Endothelial cell of umbilical vein (primary cell): ENCODE measurements at regions not wholly inside any gene's neighbourhood (a gene's known extent, or its start where the extent isn't known, plus 50 kb on each side); places are given as distances from the start of the nearest gene placed in this dataset.

Source experiments
- BruUV-seq: library from RNA; stranded (reverse); fragments of 400-500 nt; replicated peaks from 2 replicates; lab custom pipeline; 2021; lab: Mats Ljungman, UMichigan
- CTCF ChIA-PET: fragments of 300-600, 350-600 bp; sonication (Branson Sonifier 250); formaldehyde crosslinking; loops from one replicate; lab custom pipeline; 2021; ENCODE audit warnings: antibody characterized with exemption, inconsistent platforms; lab: Charles Lee
- POLR2A ChIA-PET: fragments of 300-600, 350-600 bp; sonication (Branson Sonifier 250); formaldehyde crosslinking; loops from one replicate; lab custom pipeline; 2021; ENCODE audit warnings: antibody characterized with exemption, inconsistent platforms; lab: Charles Lee
- DNase-seq: peaks from one replicate; pipeline ENCODE4 v3.0.0-alpha.2; 2011; ENCODE audit warnings: low read depth, low spot score
- FAIRE-seq: peaks from 2 replicates; lab custom pipeline; 2011; peaks lifted over from hg19 to GRCh38; lab: Jason Lieb, UNC
- H2AFZ ChIP-seq: 2 replicates; pipeline ENCODE4 v1.6.0; 2012; ENCODE audit warnings: low read depth, low read length, control low read depth, inconsistent platforms
- H3K27ac ChIP-seq: 2 replicates; pipeline ENCODE4 v1.5.1; 2011; ENCODE audit warnings: low read depth, mild to moderate bottlenecking, control low read depth, low read length, moderate library complexity; ENCODE audit not compliant: insufficient read depth
- H3K27me3 ChIP-seq, 2 experiments: 2 replicates each; pipeline versions ENCODE4 v1.6.0 to v1.6.1; 2011; ENCODE audit warnings: low read length in 2 of 2, mixed read lengths in 1 of 2; ENCODE audit not compliant: control insufficient read depth in 2 of 2, insufficient read depth in 2 of 2
- H3K36me3 ChIP-seq, 2 experiments: 2 replicates in 1 of 2; 3 replicates in 1 of 2; pipeline ENCODE4 v1.5.1; 2011; ENCODE audit warnings: low read length in 2 of 2, mild to moderate bottlenecking in 1 of 2, moderate library complexity in 1 of 2; ENCODE audit not compliant: control insufficient read depth in 2 of 2, insufficient read depth in 2 of 2; ENCODE audit errors: extremely low read depth in 1 of 2
- H3K4me1 ChIP-seq: 3 replicates; pipeline ENCODE4 v1.5.1; 2011; ENCODE audit warnings: mild to moderate bottlenecking, low read length; ENCODE audit not compliant: control insufficient read depth, insufficient read depth; ENCODE audit errors: extremely low read depth
- H3K4me2 ChIP-seq: 2 replicates; pipeline ENCODE4 v1.6.1; 2011; ENCODE audit warnings: low read length, control low read depth, mixed read lengths; ENCODE audit not compliant: insufficient read depth
- H3K4me3 ChIP-seq, 3 experiments: fragments of 200-600 bp in 1 of 3; sonication (generic), shearing (Covaris generic) in 1 of 3; replicated peaks in 1 of 3; 2 replicates each; pipeline ENCODE4 v1.5.1; 2011 to 2016; ENCODE audit warnings: control low read depth in 3 of 3, low read length in 3 of 3, mild to moderate bottlenecking in 2 of 3, inconsistent platforms in 1 of 3, low read depth in 1 of 3, moderate library complexity in 1 of 3; ENCODE audit not compliant: insufficient read depth in 1 of 3
- H3K79me2 ChIP-seq: 2 replicates; pipeline ENCODE4 v1.6.0; 2012; ENCODE audit warnings: low read length, inconsistent platforms; ENCODE audit not compliant: control insufficient read depth, insufficient read depth
- H3K9ac ChIP-seq: replicated peaks from 2 replicates; pipeline ENCODE3; 2011; ENCODE audit warnings: low read length, control low read depth; ENCODE audit not compliant: insufficient read depth; ENCODE audit errors: extremely low read depth
- H3K9me1 ChIP-seq: replicated peaks from 3 replicates; pipeline ENCODE4 v1.6.0; 2011; ENCODE audit warnings: mild to moderate bottlenecking, low read length; ENCODE audit not compliant: control insufficient read depth, insufficient read depth; ENCODE audit errors: extremely low read depth
- H3K9me3 ChIP-seq: replicated peaks from 2 replicates; pipeline ENCODE4 v1.5.1; 2012; ENCODE audit warnings: low read length, inconsistent platforms; ENCODE audit not compliant: control insufficient read depth, insufficient read depth
- H4K20me1 ChIP-seq: replicated peaks from 2 replicates; pipeline ENCODE3; 2011; ENCODE audit warnings: mild to moderate bottlenecking, low read length; ENCODE audit not compliant: control insufficient read depth, insufficient read depth; ENCODE audit errors: extremely low read depth
- EZH2 ChIP-seq: IDR thresholded peaks from 2 replicates; pipeline ENCODE4 v1.6.1; 2012; ENCODE audit warnings: borderline replicate concordance, low read depth, mild to moderate bottlenecking, moderate library complexity, low read length, inconsistent platforms; ENCODE audit not compliant: severe bottlenecking
- FOS ChIP-seq: IDR thresholded peaks from 2 replicates; pipeline ENCODE4 v1.6.1; 2011; ENCODE audit warnings: mild to moderate bottlenecking, low read length, moderate library complexity, borderline replicate concordance; ENCODE audit not compliant: insufficient read depth
- GATA2 ChIP-seq: IDR thresholded peaks from 2 replicates; pipeline ENCODE4 v1.7.0; 2011; ENCODE audit warnings: low read depth, mild to moderate bottlenecking, moderate library complexity, mixed read lengths, low read length; ENCODE audit not compliant: insufficient read length, insufficient read depth
- JUN ChIP-seq: IDR thresholded peaks from 2 replicates; pipeline ENCODE4 v1.6.1; 2011; ENCODE audit warnings: borderline replicate concordance, low read depth; ENCODE audit not compliant: insufficient read length, insufficient read depth
- MYC ChIP-seq: IDR thresholded peaks from one replicate; pipeline ENCODE4 v1.6.1; 2011; ENCODE audit warnings: mild to moderate bottlenecking, low read depth, low read length
- POLR2A ChIP-seq: IDR thresholded peaks from 2 replicates; pipeline ENCODE4 v1.6.1; 2012; ENCODE audit warnings: low read depth, mild to moderate bottlenecking, control low read depth, low read length
- POLR2AphosphoS5 ChIP-seq: IDR thresholded peaks from 2 replicates; pipeline ENCODE4 v1.6.1; 2012; ENCODE audit warnings: low read depth, mild to moderate bottlenecking, control low read depth, low read length, moderate library complexity; ENCODE audit not compliant: insufficient read depth
- dilution Hi-C: fragments of 300-500 bp; cut with MboI; formaldehyde crosslinking; loops from one replicate; pipeline ENCODE4 v1.15.0; 2019; ENCODE audit warnings: low sequenced_read_pairs; ENCODE audit not compliant: extremely low pct_ligation_motif_present
- intact Hi-C: fragments of 100-400 bp; cut with micrococcal nuclease; formaldehyde crosslinking; loops from one replicate; pipeline ENCODE4 v1.10.0; 2022
- TF ChIP-seq, protein P1 (sequence below), 2 donors: IDR thresholded peaks; 1 replicate in 1 of 2; 2 replicates in 1 of 2; pipeline ENCODE4 v1.5.1; 2011; ENCODE audit warnings: low read length in 2 of 2, mild to moderate bottlenecking in 2 of 2, moderate library complexity in 2 of 2, control low read depth in 1 of 2, inconsistent platforms in 1 of 2, low read depth in 1 of 2; ENCODE audit not compliant: insufficient read depth in 1 of 2; ENCODE audit errors: extremely low read depth in 1 of 2
- TF ChIP-seq, protein P2 (sequence below): IDR thresholded peaks from 2 replicates; pipeline ENCODE4 v1.6.1; 2011; ENCODE audit not compliant: insufficient read depth, insufficient read length

DNA sequence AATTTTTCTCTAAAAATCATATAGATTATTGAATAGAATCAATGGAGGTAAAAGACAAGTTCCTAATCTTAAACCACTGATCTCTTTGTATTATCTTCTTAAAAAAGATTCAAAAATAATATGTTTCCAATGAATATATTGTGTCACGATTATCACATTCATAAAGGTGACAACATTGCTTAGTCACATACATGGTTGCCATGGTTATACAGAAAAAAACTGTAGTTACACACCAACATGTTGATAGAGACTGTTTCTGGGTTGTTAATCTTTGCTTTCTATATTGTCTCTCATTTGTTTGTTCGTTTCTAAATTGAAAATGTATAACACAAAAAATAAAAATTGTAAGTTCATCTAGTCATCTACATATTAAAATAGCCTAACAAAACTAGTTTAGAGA is 376.0 kb upstream of the ALCAM start:
- H4K20me1 ChIP-seq = no peaks in the 10 kb centered on the region
- dilution Hi-C loops = no loop called here
- no peak overlapping the region for H3K9ac ChIP-seq
- intact Hi-C loops = no loop called here
- no peaks in the 10 kb centered on the region for H3K27me3 ChIP-seq
- no peaks in the 10 kb centered on the region for H3K36me3 ChIP-seq
- DNase-seq = no peak
- no peaks in the 10 kb centered on the region for H3K4me1 ChIP-seq
- no peak overlapping the region for H3K27ac ChIP-seq
- no TSS peak for BruUV-seq
- ChIA-PET CTCF (interaction anchor here (1.0 kb wide), 1 partner anchor 11 kb away, joined by 3 read pairs; no protein-coding TSS in a partner anchor), POLR2A (no interaction called here)
- no peaks in the 10 kb centered on the region for H3K9me1 ChIP-seq
- no peak overlapping the region for H3K4me2 ChIP-seq
- no peak for FAIRE-seq
- no peaks in the 10 kb centered on the region for H3K9me3 ChIP-seq
- no peak overlapping the region for H2AFZ ChIP-seq
- TF ChIP-seq POLR2AphosphoS5 = no peak
- no peak for TF ChIP-seq MYC
- TF ChIP-seq, protein P1, sequence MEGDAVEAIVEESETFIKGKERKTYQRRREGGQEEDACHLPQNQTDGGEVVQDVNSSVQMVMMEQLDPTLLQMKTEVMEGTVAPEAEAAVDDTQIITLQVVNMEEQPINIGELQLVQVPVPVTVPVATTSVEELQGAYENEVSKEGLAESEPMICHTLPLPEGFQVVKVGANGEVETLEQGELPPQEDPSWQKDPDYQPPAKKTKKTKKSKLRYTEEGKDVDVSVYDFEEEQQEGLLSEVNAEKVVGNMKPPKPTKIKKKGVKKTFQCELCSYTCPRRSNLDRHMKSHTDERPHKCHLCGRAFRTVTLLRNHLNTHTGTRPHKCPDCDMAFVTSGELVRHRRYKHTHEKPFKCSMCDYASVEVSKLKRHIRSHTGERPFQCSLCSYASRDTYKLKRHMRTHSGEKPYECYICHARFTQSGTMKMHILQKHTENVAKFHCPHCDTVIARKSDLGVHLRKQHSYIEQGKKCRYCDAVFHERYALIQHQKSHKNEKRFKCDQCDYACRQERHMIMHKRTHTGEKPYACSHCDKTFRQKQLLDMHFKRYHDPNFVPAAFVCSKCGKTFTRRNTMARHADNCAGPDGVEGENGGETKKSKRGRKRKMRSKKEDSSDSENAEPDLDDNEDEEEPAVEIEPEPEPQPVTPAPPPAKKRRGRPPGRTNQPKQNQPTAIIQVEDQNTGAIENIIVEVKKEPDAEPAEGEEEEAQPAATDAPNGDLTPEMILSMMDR (IDR thresholded peaks at IDR 0.05; ENCODE audit: extremely low read depth in 1 of 2, insufficient read depth in 1 of 2, low read depth in 1 of 2, low read length in 2 of 2) = no peak
- TF ChIP-seq JUN = no peak
- TF ChIP-seq EZH2 = no peak
- TF ChIP-seq FOS = no peak
- no peaks in the 10 kb centered on the region for H3K79me2 ChIP-seq
- H3K4me3 ChIP-seq = no peak overlapping the region

DNA sequence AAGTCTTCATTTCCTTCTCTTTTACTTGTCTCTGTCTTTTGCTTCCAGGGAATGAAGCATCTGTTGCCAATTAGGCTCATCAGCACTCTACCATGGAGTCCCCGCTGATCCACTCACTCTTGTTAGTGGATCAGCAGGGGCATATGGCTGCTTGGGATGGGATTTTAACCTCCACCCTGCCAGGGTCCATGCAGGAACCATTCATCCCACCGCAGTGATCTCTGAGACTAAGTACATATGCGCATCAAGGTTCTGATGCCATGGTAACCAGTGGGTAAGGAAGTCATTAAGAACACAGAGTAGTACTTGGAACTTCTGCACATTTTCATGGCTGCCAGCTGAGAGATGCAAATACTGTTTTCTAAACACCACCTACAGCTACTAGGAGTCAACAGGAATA is 374.0 kb upstream of the ALCAM start:
- Histone ChIP-seq H3K36me3 (no peaks in the 10 kb centered on the region), H4K20me1 (no peaks in the 10 kb centered on the region), H3K4me2 (no peak overlapping the region), H3K4me1 (no peaks in the 10 kb centered on the region), H3K27me3 (no peaks in the 10 kb centered on the region), H3K27ac (no peak overlapping the region), H2AFZ (no peak overlapping the region), H3K9ac (no peak overlapping the region), H3K79me2 (no peaks in the 10 kb centered on the region), H3K9me1 (no peaks in the 10 kb centered on the region), H3K9me3 (no peaks in the 10 kb centered on the region), H3K4me3 (no peak overlapping the region)
- POLR2A ChIA-PET = no interaction called here
- dilution Hi-C loops = no loop called here
- BruUV-seq = no TSS peak
- CTCF ChIA-PET = no interaction called here
- FAIRE-seq (no peak), DNase-seq (no peak)
- intact Hi-C loops = no loop called here
- TF ChIP-seq FOS (no peak), GATA2 (no peak), MYC (no peak), POLR2AphosphoS5 (no peak), JUN (no peak), EZH2 (no peak), POLR2A (no peak)
- TF ChIP-seq, protein P1 (IDR thresholded peaks at IDR 0.05; ENCODE audit: extremely low read depth in 1 of 2, insufficient read depth in 1 of 2, low read depth in 1 of 2, low read length in 2 of 2) = no peak
- TF ChIP-seq, protein P2, sequence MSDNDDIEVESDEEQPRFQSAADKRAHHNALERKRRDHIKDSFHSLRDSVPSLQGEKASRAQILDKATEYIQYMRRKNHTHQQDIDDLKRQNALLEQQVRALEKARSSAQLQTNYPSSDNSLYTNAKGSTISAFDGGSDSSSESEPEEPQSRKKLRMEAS = no peak
